ENCODE measurements at regions not wholly inside any gene's neighbourhood (a gene's known extent, or its start where the extent isn't known, plus 50 kb on each side); places are given as distances from the start of the nearest gene placed in this dataset.

- no peak for DNase-seq (ENCODE audit: low spot score)
These were observed 228.9 kb downstream of the RBM43 start for GRCh38 chr2:151032741-151033191.

GRCh38 chr2:151030663-151031230 lies 230.9 kb downstream of the RBM43 start:
- DNase-seq (ENCODE audit: low spot score): no peak

GRCh38 chr2:151029406-151030157 lies 232.1 kb downstream of the RBM43 start:
- peak; percentile 2 for DNase-seq (ENCODE audit: low spot score)

GRCh38 chr2:151028691-151029176 lies 232.9 kb downstream of the RBM43 start:
- no peak for DNase-seq (ENCODE audit: low spot score)

- DNase-seq (ENCODE audit: low spot score): no peak
These were observed 234.5 kb downstream of the RBM43 start for GRCh38 chr2:151027151-151027550.

GRCh38 chr2:151025816-151026215 lies 235.8 kb downstream of the RBM43 start:
- no peak for DNase-seq (ENCODE audit: low spot score)

- no peak for DNase-seq (ENCODE audit: low spot score)
These were observed 236.9 kb downstream of the RBM43 start for GRCh38 chr2:151024696-151025251.

- DNase-seq (ENCODE audit: low spot score): no peak
These were observed 239.8 kb downstream of the RBM43 start for GRCh38 chr2:151021747-151022452.

GRCh38 chr2:151020411-151020810 lies 241.3 kb downstream of the RBM43 start:
- DNase-seq (ENCODE audit: low spot score): no peak

GRCh38 chr2:151009437-151010175 lies 252.1 kb downstream of the RBM43 start:
- DNase-seq (ENCODE audit: low spot score): no peak

GRCh38 chr2:151007365-151007764 lies 254.3 kb downstream of the RBM43 start:
- no peak for DNase-seq (ENCODE audit: low spot score)

- no peak for DNase-seq (ENCODE audit: low spot score)
These were observed 258.6 kb downstream of the RBM43 start for GRCh38 chr2:151002959-151003600.

GRCh38 chr2:150997702-150998440 lies 263.8 kb downstream of the RBM43 start:
- DNase-seq (ENCODE audit: low spot score): no peak

GRCh38 chr2:150997066-150997465 lies 264.6 kb downstream of the RBM43 start:
- DNase-seq (ENCODE audit: low spot score): no peak

GRCh38 chr2:150994076-150994475 lies 267.6 kb downstream of the RBM43 start:
- DNase-seq (ENCODE audit: low spot score): no peak

- DNase-seq (ENCODE audit: low spot score): no peak
These were observed 271.7 kb downstream of the RBM43 start for GRCh38 chr2:150989969-150990368.

- no peak for DNase-seq (ENCODE audit: low spot score)
These were observed 275.9 kb downstream of the RBM43 start for GRCh38 chr2:150985741-150986140.

- no peak for DNase-seq (ENCODE audit: low spot score)
These were observed 278.3 kb downstream of the RBM43 start for GRCh38 chr2:150983314-150983897.

GRCh38 chr2:150981826-150982225 lies 279.8 kb downstream of the RBM43 start:
- DNase-seq (ENCODE audit: low spot score): no peak

GRCh38 chr2:150978053-150978452 lies 283.6 kb downstream of the RBM43 start:
- DNase-seq (ENCODE audit: low spot score): no peak

All from COLO829 (cell line).